NCI-H1092 (cell line): ENCODE measurements at regions not wholly inside any gene's neighbourhood (a gene's known extent, or its start where the extent isn't known, plus 50 kb on each side); places are given as distances from the start of the nearest gene placed in this dataset.

Source experiments
- DNase-seq: peaks from one replicate; lab custom pipeline; 2025; lab: John Stamatoyannopoulos, UW

DNA sequence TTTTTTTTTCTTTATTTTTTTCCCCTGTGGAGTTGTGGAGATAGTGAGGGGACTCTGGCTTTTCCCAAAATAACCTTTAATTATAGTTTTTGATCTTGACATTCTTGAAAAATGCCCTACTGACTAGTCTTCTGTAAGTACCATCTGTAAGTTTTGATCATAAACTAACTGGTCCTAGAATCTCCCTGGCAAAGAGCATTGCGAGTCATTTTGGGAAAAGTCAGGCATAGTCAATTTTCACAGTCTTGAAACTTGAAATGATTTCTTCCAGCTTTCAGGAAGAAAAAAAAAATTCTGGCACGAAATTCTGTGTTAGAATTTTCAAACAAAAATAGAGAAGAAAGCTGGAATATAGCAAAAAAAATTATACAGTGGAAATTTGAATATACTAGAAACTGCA lies 181.2 kb upstream of the SNX7 start:
- no peak for DNase-seq

DNA sequence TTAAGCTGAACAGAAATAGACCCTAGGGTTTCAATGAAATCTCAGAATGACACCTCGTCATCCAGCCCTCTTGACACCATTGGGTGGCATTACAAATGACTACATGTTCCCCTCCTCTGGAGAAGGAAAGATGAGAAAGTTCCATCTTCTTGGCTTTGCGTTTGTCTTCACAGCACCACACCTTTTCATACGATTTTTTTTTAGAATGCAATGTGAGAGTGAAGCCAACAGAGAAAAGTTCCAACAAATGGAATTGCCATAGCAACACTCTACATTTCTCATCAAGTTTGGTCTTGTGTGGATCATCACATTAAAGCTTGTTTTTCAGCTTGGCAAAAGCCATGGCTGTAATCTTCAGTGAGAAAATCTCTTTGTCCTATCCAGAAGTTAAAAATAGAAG lies 183.4 kb upstream of the SNX7 start:
- no peak for DNase-seq

DNA sequence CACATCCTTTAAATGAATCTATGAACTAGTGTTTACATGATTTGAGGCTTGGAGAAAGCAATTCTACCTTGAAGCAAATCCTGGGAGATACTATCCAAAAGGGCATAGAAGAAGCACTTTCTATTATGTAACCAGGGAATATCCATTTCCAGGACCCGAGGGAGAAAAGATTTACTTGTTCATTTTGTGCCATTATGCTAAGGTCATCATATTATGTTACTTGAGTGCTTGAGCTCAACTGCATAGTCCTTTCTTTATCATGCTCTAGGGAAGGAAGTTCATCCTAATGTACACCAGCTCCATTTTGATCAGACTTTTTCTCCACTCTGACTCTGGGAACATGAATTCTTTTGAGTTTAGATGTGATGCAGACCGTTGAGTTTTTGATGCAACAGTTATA lies 188.6 kb upstream of the SNX7 start:
- DNase-seq: no peak

DNA sequence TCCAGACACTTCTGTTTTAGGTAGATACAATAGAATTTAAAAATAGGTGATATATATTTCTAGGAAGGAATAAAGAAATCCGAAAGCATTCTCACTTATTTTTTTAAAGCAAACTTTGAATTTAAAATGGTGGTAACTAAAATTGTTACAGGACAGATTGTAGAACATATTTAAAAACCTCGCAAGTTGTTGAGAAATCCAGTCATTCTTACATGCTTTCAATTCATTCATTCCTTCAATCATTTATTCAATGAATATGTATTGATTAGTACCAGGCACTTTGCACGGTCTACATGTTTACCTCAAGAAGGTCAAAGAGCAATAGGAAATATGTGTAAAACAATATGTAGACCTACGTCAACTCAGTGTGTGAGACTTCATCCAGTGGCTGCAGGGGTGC lies 189.9 kb upstream of the SNX7 start:
- DNase-seq: no peak

DNA sequence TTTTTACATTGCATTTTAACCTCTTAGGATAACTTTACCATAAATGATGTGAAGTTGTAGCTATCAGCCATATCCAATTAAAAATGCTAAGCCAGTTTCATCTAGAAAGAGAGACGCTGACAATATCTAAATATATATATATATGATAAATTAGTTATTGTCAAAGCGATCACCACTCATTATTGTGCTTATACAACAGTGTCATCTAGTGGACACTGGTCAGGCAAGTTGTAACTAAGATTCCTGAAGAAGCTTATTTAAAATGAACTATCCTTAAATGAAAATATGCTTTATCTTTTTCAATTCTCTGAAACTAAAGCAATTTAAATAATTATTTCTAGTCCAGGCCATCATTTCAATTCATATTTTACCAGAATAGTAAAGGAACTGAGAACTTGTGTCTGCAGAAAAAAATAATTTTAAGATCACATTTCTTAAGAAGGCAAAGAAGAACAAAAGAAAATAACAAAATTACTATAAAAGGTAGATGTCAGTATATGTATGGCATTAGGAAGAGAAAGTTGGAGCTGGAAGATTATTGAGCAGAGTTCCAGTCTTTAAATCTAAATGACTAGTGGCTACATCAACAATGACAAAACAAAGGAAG lies 193.3 kb upstream of the SNX7 start:
- peak; percentile 29 for DNase-seq

DNA sequence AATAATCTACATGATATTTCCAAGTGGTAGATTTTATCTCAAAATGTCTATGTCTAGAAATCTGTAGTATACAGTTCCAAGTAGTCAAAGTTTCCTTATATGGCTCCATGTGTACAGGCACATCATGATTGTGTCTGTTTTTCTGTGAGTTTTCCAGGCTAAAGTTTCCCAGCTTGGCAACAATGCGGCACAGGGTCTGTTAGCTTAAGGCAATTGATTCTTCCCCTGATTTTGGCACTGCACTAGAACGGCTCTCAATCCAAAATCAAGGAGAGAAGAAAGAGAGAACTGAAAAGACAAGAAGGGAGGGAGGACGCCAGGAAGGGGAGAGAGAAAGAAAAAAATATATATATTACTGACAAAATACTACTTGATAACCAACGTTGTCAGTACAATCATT lies 193.9 kb upstream of the SNX7 start:
- no peak for DNase-seq

DNA sequence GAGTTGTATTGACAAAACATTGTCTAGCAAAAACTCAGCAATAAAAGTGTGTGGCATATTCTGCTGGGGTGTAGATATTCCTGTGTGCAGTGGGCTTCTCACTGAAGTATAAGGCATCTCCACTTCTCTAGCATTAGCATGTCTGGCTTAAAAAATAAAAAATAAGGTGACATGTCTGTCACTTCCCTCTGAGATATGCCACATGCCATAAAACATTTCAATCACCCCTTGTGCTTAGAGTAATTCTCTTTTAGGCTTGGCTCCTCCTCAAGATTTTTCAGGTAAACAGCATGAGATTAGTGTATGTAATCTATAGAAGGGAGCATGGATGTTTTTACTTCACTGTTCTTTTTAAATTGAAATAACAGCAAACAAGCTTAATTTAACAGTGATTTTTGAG lies 194.4 kb upstream of the SNX7 start:
- DNase-seq: no peak

DNA sequence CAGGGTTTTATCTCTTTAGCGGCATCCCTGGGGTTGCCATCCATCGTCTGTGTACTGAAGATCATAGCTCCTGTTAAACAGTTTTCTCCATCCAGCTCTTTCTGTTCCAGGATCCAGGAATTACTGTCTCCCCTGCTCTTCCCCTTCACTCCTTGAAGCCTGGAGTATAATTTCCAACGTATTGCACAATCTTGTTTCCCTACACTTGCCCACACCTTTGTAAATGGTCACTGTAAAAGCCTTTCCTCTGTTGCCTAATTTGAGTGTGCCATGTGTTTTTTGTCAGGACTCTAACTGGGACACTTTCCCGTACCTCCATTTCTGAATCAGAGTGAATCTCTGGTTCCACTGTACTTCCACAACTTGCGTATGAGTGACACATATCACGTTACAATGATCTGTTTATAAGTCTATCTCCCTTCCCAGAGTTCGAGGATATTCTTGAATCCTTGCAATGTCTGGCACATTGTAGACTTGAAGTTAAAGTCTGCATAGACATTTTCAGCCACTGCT lies 199.6 kb upstream of the SNX7 start:
- DNase-seq: no peak

DNA sequence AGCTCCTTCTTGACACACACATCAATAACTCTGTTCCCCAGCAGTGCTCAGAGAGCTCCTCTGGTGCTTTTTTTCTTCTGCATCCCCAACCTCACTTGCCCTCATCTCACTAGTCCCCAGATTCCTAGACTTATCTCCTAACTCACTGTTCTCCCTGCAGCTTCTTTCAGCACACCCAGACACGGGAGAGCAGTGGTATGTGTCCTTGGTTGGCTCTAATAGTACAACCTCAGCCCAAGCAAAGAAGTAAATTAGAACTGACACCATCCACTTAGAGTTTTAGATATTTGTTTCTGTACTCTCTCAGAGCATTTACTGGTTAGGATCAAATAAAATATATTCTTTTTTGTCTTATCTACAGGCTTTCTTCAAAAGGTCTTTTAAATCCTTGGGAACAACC lies 201.4 kb upstream of the SNX7 start:
- DNase-seq: no peak

DNA sequence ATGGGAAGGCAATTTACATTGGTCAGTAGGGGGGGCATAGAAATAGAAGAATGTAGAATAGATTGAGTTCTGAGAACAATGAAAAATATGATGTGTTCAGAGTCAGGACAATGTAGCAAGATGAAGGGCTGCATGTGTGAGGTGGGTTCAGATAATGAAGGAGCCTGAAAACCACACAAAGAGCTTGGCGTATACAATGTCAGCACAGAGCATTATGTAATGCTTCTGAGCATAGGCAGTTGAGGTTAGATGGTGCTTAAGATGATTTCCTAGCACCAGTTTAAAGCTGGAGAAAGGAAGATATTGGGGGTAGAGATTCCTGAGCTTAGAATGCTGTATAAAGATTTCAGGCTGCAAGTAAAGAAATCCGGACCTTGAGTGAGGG lies 202.0 kb upstream of the SNX7 start:
- DNase-seq: no peak

DNA sequence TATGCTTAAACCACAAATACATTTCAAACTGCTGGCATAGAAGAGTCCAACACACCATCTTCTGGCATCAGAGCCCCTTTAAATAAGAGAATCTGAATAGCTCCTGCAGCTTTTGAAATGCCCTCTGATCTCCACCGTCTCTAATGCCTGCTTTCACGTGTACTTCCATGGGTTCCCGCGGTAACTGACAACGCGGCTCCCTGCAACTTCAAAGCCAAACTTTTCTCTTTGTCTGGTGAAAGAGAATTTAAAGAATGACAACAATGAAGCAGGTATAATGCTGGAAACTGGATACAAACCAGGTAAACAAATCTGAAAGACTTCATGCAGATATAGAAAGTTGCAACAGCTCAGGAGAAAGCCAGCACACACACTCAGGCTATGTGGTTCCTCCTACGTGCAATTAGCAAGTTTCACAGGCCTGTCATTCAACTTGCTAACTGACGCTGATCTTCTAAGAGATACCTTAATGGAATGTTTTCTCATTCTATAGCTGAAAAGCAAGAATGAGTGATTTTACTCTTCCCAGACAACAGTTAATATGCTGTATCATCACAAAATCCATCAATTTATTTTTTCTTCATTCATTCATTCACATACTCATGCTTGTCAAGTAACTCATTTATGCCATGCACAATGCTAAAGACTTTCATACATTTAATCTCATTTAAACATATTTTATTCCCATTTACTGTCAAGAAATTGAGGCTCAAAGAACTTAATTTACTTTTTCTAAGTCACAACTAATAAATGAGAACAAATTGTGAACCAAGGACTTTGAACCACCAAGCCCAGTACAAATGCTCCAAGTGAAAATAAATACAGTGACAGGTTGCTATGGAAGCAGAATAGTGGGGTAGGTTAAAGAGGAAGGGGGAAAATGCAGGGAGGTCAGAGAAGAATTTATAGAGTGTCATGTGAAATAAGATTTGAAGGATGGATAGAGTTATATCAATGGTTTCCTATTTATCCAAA lies 202.7 kb upstream of the SNX7 start:
- DNase-seq: no peak

DNA sequence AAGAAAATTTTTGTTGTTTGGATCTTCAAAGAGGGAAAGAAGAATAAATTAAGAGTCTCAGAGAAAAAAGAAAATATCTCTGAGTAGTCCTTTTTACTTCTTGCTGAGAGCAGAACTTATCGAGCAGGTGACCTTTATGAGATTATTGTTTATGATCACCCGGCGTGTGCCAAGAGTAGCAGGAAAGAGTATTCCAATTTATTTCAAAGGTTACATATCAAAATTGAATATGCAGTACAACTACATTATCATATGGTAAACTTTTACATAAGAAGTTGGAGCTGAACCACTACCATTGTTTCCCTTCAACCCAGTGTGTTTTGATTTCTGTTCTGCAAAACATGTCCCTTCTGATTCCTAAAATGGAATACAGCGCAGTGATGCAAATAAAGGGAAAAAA lies 204.3 kb upstream of the SNX7 start:
- no peak for DNase-seq

DNA sequence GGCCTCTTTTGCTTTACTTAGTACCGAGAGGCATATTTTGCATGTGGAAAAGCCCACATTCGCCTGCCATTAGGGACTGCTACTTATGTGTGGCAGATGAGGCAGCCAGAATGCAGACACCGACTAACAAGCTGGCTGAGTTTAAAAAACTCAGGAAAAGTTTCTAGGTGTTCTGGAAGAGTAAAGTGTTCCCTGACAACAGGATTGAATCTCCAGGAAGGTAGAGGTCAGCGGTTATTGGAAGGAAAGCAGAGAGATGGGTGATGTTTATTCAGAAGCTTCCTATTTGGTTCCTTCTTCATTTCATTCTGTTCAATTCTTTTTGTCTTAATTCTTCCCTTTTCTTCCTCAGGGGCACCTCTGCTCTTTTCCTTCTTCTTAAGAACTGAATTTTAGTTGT lies 206.9 kb upstream of the SNX7 start:
- DNase-seq: no peak

DNA sequence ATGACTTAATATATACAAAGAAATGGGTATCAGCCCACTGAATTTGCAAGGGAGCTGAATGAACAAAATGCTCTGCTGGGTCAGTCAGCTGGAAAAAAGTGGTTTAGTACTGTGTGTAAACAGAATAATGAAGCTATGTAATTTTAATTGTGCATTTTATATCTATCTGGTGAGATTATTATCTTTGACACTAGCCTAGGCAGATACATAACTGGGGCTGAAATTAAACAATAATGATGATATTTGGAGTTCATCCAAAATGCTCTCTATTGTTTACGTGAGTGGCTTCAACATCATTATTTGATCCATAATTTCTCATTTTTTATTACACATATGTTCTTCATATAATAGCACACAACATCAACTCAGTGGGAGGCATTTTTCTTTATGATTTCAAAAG lies 208.5 kb upstream of the SNX7 start:
- no peak for DNase-seq

DNA sequence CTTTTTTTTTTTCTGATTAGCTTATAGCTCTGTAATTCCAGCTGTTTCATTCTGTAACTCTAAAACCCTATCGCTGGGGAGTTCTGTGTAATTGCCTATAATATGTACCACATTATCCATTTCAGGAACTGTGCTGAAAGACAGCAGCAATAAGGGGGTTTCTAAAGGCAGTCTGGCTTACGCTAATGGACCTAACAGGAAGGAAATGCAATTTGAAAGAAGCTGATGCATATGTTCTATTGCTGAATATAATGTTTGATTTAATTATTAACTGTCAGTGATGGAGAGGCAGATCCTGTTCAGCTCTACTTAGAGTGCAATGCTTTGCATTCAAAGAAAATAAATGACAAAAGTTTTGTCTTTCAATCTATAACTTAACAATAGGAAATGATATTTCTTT lies 209.4 kb upstream of the SNX7 start:
- no peak for DNase-seq

DNA sequence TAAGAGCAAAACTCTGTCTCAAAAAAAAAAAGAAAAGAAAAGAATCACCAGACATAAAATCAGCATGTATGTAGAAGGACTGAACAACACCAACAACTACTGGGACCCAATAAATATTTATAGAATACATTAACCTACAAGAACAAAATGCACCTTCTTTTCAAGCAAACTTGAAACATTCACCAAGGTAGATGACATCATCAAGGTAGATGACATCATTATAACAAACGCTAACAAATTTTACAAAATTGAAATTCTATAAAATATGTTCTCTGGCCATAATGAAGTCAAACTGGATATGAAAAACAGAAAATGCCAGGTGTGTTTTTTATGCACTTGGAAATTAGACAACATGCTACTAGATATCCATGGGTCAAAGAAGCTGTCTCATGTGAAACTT lies 220.2 kb upstream of the SNX7 start:
- DNase-seq: no peak

DNA sequence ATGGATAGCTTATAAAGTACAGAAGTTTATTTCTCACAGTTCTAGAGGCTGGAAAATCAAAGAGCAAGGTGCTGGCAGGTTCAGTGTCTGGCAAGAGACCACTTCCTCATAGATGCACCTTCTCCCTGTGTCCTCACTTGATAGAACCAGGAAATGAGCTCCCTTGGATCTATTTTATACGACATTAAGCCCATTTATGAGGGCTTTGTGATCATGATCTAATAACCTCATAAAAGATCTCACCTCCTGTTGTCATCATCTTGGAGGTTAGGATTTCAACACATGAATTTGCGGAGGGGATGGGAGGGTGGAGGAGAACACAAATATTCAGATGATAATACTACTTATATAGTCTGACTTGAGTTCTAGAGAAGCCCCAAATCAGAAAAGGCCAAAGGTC lies 222.1 kb upstream of the SNX7 start:
- DNase-seq: no peak

DNA sequence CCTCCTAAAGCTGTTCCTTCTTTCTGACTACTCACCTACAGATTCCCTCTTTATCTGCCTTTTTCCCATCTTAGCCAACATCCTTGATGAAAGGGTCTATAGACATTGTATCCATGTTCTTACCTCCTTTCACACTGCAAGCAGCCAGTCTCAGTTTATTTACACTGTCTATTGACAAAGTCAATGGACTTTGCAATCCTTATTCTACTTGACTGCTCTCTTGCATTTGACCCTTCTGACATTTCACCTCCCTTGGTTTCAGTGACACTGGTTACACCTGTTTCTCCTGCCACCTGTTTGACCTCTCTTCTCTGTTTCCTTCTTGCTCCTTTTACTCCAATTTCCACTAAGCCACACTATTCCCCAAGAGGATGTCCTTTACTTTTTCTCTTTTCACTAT lies 224.0 kb upstream of the SNX7 start:
- DNase-seq: no peak

DNA sequence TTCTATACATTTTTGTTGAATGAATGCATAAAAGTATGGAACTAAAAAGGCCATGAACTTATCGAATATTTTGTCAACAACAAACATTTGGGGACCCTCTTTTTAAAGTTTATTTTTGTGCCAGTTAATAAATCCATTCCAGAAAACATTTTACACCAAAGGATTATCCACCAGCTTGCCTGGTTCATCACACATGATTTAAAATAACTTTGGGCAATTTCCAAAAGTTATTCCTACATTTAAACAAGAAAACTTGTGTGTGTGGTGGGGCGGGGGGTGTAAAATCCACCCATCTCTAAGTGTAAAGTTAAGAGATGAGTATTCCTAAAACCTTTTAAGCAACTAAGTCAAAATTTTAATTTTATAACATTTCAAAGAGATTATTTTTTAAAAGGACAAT lies 224.5 kb upstream of the SNX7 start:
- no peak for DNase-seq

DNA sequence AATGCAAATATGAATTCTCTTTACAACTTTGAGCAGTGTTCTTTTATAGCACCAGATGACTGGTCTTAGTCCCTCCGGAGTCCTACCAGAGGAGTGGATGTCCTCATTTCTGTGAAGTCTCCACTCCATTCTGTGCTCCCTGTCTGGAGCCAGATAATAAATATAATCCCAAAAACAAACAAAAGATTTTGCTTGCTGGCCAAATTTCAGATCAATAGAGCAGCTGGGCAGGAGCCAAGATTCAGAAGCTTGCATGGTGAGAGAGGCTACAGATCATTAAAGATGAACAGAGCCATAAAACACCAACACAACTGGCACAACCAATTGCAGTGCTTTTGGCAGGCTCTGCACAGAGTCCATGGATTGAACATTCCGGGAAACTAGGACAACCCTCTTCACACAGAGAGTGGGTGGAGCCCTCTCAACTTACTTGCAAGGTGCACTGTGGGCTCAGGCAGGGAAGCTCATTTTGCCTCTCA lies 231.5 kb upstream of the SNX7 start:
- peak; percentile 93 for DNase-seq

DNA sequence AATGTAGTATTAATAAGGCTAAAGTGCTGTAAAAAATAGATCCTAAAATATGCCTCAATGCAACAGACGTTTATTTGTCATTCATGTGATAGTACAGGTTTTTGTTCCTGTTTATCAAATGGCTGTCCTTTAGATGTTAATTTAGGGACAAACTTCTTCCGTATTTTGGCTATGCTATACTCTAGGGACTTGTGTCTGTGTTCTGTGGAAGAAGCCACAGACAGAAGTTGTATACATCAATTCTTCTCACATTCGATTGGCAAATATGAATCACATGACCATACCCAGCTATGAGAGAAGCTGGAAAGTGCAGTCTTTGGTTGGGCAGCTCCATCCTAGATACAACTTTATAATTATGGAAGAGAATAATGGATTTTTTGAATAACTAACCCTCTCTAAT lies 232.7 kb upstream of the SNX7 start:
- no peak for DNase-seq

DNA sequence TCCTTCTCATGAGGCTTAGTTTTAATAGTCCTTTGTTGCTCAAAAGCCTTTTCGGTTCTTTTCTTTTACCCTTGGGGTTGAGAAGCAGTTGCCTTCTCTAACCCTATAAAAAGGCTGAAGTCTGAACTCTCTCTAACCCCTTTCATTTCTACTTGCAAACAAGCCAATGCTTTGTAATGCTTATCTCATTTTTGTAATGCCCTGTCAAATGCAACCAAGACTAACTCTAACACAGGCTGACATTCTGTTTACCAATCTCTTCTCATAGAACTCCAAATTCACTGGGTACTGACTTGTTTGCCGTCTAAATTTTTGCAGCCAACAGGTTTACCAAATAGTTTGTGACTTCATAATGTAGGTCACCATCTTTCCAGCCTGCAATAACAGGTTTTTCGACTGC lies 233.9 kb upstream of the SNX7 start:
- no peak for DNase-seq

DNA sequence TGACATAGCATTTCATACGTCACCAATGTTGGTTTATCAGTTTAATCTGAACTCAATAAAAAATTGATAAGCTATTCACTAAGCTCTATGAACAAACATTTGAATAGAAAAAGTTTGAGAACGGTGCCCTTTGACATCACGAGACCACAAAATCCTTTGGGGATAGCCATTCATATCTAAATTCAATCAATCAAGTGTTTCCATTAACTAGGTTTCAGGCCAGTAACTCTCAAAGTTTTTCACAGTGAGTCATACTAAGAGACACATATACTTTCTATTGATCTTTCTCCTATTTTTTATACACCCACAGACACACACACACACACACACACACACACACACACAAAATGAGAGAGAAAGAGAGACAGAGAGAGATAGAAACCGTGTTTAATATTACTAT lies 235.4 kb upstream of the SNX7 start:
- no peak for DNase-seq
